ENCODE measurements at regions not wholly inside any gene's neighbourhood (a gene's known extent, or its start where the extent isn't known, plus 50 kb on each side); places are given as distances from the start of the nearest gene placed in this dataset.

DNA sequence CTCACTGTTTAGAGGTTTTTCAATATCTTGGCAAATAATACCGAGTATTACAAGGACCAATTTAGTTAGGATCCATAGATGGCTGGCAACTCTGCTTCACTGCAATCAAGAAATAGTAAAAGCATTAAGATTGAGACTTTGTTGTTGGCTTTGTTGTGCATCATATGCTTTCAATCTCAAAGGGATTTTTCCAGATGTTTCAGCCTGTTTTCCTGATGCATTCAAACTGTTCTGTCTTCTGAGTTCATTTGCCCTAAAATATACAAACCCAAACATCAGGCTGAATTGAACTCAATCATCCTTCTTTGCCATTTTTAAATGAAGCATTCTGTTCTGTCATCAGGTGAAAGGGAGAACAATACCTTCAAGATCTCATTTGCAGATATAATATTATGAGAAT, 248.7 kb downstream of the TTLL7 start:
- TF ChIP-seq EGR1 (IDR thresholded peaks at IDR 0.05) (no peak), CEBPB (IDR thresholded peaks at IDR 0.05) (no peak), ZBTB7A (IDR thresholded peaks at IDR 0.05; ENCODE audit: low read depth) (no peak), TAF1 (IDR thresholded peaks at IDR 0.05; ENCODE audit: low read depth) (no peak), YY1 (IDR thresholded peaks at IDR 0.05; ENCODE audit: low read depth) (no peak), REST (IDR thresholded peaks at IDR 0.05; ENCODE audit: low read depth) (no peak), USF1 (IDR thresholded peaks at IDR 0.05) (no peak), EP300 (IDR thresholded peaks at IDR 0.05; ENCODE audit: borderline replicate concordance) (no peak), TEAD4 (IDR thresholded peaks at IDR 0.05) (no peak), CREB1 (IDR thresholded peaks at IDR 0.05; ENCODE audit: low read depth) (no peak)
- TF ChIP-seq, protein P1, sequence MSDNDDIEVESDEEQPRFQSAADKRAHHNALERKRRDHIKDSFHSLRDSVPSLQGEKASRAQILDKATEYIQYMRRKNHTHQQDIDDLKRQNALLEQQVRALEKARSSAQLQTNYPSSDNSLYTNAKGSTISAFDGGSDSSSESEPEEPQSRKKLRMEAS (IDR thresholded peaks at IDR 0.05) = no peak

Measured in Ishikawa (cell line).